ENCODE measurements at regions not wholly inside any gene's neighbourhood (a gene's known extent, or its start where the extent isn't known, plus 50 kb on each side); places are given as distances from the start of the nearest gene placed in this dataset.

- Histone ChIP-seq H3K9ac (ENCODE audit: low read length) (no peak overlapping the region), H3K4me3 (ENCODE audit: low read length) (no peak overlapping the region), H4K20me1 (ENCODE audit: insufficient read depth, low read depth, low read length) (no peaks in the 10 kb centered on the region), H3K79me2 (ENCODE audit: low read length) (no peaks in the 10 kb centered on the region), H3K27me3 (ENCODE audit: low read length) (no peaks in the 10 kb centered on the region), H3K9me2 (replicated peaks; ENCODE audit: insufficient read depth, low read length) (no peaks in the 10 kb centered on the region), H3K36me3 (ENCODE audit: insufficient read depth, low read length) (no peaks in the 10 kb centered on the region), H3K27ac (ENCODE audit: low read length) (no peak overlapping the region), H2AFZ (ENCODE audit: low read length) (no peak overlapping the region), H3K4me2 (ENCODE audit: low read depth, low read length, poor library complexity, severe bottlenecking) (no peak overlapping the region), H3K4me1 (ENCODE audit: low read length) (no peaks in the 10 kb centered on the region), H3K9me3 (ENCODE audit: low read length) (peaks cover 11% of the 10 kb centered on the region; the same call in 1 of the 2 replicates)
- no peak for DNase-seq
Measured at GRCh38 chr12:84712747-84713146, 199.9 kb downstream of the SLC6A15 start.

GRCh38 chr12:84706374-84706773 lies 206.2 kb downstream of the SLC6A15 start:
- no peak for DNase-seq
- H3K27ac ChIP-seq (ENCODE audit: low read length) = no peak overlapping the region
- no peaks in the 10 kb centered on the region for H3K36me3 ChIP-seq (ENCODE audit: insufficient read depth, low read length)
- no peak overlapping the region for H2AFZ ChIP-seq (ENCODE audit: low read length)
- H3K4me1 ChIP-seq (ENCODE audit: low read length) = no peaks in the 10 kb centered on the region
- H3K9me3 ChIP-seq (ENCODE audit: low read length) = peaks cover 18% of the 10 kb centered on the region
- no peaks in the 10 kb centered on the region for H3K27me3 ChIP-seq (ENCODE audit: low read length)
- no peaks in the 10 kb centered on the region for H4K20me1 ChIP-seq (ENCODE audit: insufficient read depth, low read depth, low read length)
- no peak overlapping the region for H3K4me3 ChIP-seq (ENCODE audit: low read length)
- H3K9me2 ChIP-seq (replicated peaks; ENCODE audit: insufficient read depth, low read length) = no peaks in the 10 kb centered on the region
- no peaks in the 10 kb centered on the region for H3K79me2 ChIP-seq (ENCODE audit: low read length)
- no peak overlapping the region for H3K4me2 ChIP-seq (ENCODE audit: low read depth, low read length, poor library complexity, severe bottlenecking)
- H3K9ac ChIP-seq (ENCODE audit: low read length) = no peak overlapping the region

GRCh38 chr12:84704856-84705255 lies 207.7 kb downstream of the SLC6A15 start:
- no peak for DNase-seq
- no peak overlapping the region for H3K9ac ChIP-seq (ENCODE audit: low read length)
- H3K27me3 ChIP-seq (ENCODE audit: low read length) = no peaks in the 10 kb centered on the region

GRCh38 chr12:84702001-84702400 lies 210.6 kb downstream of the SLC6A15 start:
- no peak overlapping the region for H3K9ac ChIP-seq (ENCODE audit: low read length)
- no peaks in the 10 kb centered on the region for H3K9me2 ChIP-seq (replicated peaks; ENCODE audit: insufficient read depth, low read length)
- H3K4me3 ChIP-seq (ENCODE audit: low read length) = no peak overlapping the region
- no peak overlapping the region for H2AFZ ChIP-seq (ENCODE audit: low read length)
- no peak overlapping the region for H3K27ac ChIP-seq (ENCODE audit: low read length)
- H3K36me3 ChIP-seq (ENCODE audit: insufficient read depth, low read length) = no peaks in the 10 kb centered on the region
- no peaks in the 10 kb centered on the region for H4K20me1 ChIP-seq (ENCODE audit: insufficient read depth, low read depth, low read length)
- no peak for DNase-seq
- H3K9me3 ChIP-seq (ENCODE audit: low read length) = peaks cover 12% of the 10 kb centered on the region
- no peak overlapping the region for H3K4me2 ChIP-seq (ENCODE audit: low read depth, low read length, poor library complexity, severe bottlenecking)
- H3K4me1 ChIP-seq (ENCODE audit: low read length) = no peaks in the 10 kb centered on the region
- no peaks in the 10 kb centered on the region for H3K27me3 ChIP-seq (ENCODE audit: low read length)
- no peaks in the 10 kb centered on the region for H3K79me2 ChIP-seq (ENCODE audit: low read length)

More at GRCh38 chr12:84704856-84705255, 207.7 kb downstream of the SLC6A15 start:
- no peak overlapping the region for H3K4me3 ChIP-seq (ENCODE audit: low read length)
- peaks cover 20% of the 10 kb centered on the region for H3K9me3 ChIP-seq (ENCODE audit: low read length)
- no peak overlapping the region for H2AFZ ChIP-seq (ENCODE audit: low read length)
- H3K4me2 ChIP-seq (ENCODE audit: low read depth, low read length, poor library complexity, severe bottlenecking) = no peak overlapping the region
- H3K9me2 ChIP-seq (replicated peaks; ENCODE audit: insufficient read depth, low read length) = no peaks in the 10 kb centered on the region
- no peaks in the 10 kb centered on the region for H4K20me1 ChIP-seq (ENCODE audit: insufficient read depth, low read depth, low read length)
- no peaks in the 10 kb centered on the region for H3K4me1 ChIP-seq (ENCODE audit: low read length)
- H3K36me3 ChIP-seq (ENCODE audit: insufficient read depth, low read length) = no peaks in the 10 kb centered on the region
- H3K79me2 ChIP-seq (ENCODE audit: low read length) = no peaks in the 10 kb centered on the region
- H3K27ac ChIP-seq (ENCODE audit: low read length) = no peak overlapping the region

- H3K9ac ChIP-seq (ENCODE audit: low read length) = no peak overlapping the region
- H3K4me3 ChIP-seq (ENCODE audit: low read length) = no peak overlapping the region
- no peaks in the 10 kb centered on the region for H3K27me3 ChIP-seq (ENCODE audit: low read length)
- no peaks in the 10 kb centered on the region for H3K4me1 ChIP-seq (ENCODE audit: low read length)
- peaks cover 18% of the 10 kb centered on the region for H3K9me3 ChIP-seq (ENCODE audit: low read length)
- no peak overlapping the region for H3K4me2 ChIP-seq (ENCODE audit: low read depth, low read length, poor library complexity, severe bottlenecking)
- no peak overlapping the region for H2AFZ ChIP-seq (ENCODE audit: low read length)
- no peak for DNase-seq
- H3K9me2 ChIP-seq (replicated peaks; ENCODE audit: insufficient read depth, low read length) = no peaks in the 10 kb centered on the region
- H4K20me1 ChIP-seq (ENCODE audit: insufficient read depth, low read depth, low read length) = no peaks in the 10 kb centered on the region
- H3K36me3 ChIP-seq (ENCODE audit: insufficient read depth, low read length) = no peaks in the 10 kb centered on the region
- H3K27ac ChIP-seq (ENCODE audit: low read length) = no peak overlapping the region
- no peaks in the 10 kb centered on the region for H3K79me2 ChIP-seq (ENCODE audit: low read length)
Measured at GRCh38 chr12:84701041-84701440, 211.6 kb downstream of the SLC6A15 start.

- Histone ChIP-seq H3K4me3 (ENCODE audit: low read length) (no peak overlapping the region), H4K20me1 (ENCODE audit: insufficient read depth, low read depth, low read length) (no peaks in the 10 kb centered on the region), H3K79me2 (ENCODE audit: low read length) (no peaks in the 10 kb centered on the region), H3K27ac (ENCODE audit: low read length) (no peak overlapping the region), H3K4me1 (ENCODE audit: low read length) (no peaks in the 10 kb centered on the region), H3K9ac (ENCODE audit: low read length) (no peak overlapping the region), H3K9me3 (ENCODE audit: low read length) (peaks cover 18% of the 10 kb centered on the region), H3K9me2 (replicated peaks; ENCODE audit: insufficient read depth, low read length) (no peaks in the 10 kb centered on the region; the same call in 1 of the 2 replicates), H3K27me3 (ENCODE audit: low read length) (no peaks in the 10 kb centered on the region), H2AFZ (ENCODE audit: low read length) (no peak overlapping the region), H3K36me3 (ENCODE audit: insufficient read depth, low read length) (no peaks in the 10 kb centered on the region), H3K4me2 (ENCODE audit: low read depth, low read length, poor library complexity, severe bottlenecking) (no peak overlapping the region)
- DNase-seq = no peak
Measured at GRCh38 chr12:84698576-84699333, 213.8 kb downstream of the SLC6A15 start.

- Histone ChIP-seq H3K27ac (ENCODE audit: low read length) (no peak overlapping the region), H3K9ac (ENCODE audit: low read length) (no peak overlapping the region)
Measured at GRCh38 chr12:84696908-84697540, 215.6 kb downstream of the SLC6A15 start.

GRCh38 chr12:84696281-84696680 lies 216.3 kb downstream of the SLC6A15 start:
- DNase-seq = no peak

More at GRCh38 chr12:84696908-84697540, 215.6 kb downstream of the SLC6A15 start:
- H2AFZ ChIP-seq (ENCODE audit: low read length) = no peak overlapping the region
- no peaks in the 10 kb centered on the region; the same call in 1 of the 2 replicates for H3K9me2 ChIP-seq (replicated peaks; ENCODE audit: insufficient read depth, low read length)
- no peak for DNase-seq
- H3K79me2 ChIP-seq (ENCODE audit: low read length) = no peaks in the 10 kb centered on the region
- no peaks in the 10 kb centered on the region for H4K20me1 ChIP-seq (ENCODE audit: insufficient read depth, low read depth, low read length)
- peaks cover 16% of the 10 kb centered on the region for H3K9me3 ChIP-seq (ENCODE audit: low read length)
- H3K4me3 ChIP-seq (ENCODE audit: low read length) = no peak overlapping the region
- no peaks in the 10 kb centered on the region for H3K4me1 ChIP-seq (ENCODE audit: low read length)
- no peaks in the 10 kb centered on the region for H3K27me3 ChIP-seq (ENCODE audit: low read length)
- H3K4me2 ChIP-seq (ENCODE audit: low read depth, low read length, poor library complexity, severe bottlenecking) = no peak overlapping the region
- no peaks in the 10 kb centered on the region for H3K36me3 ChIP-seq (ENCODE audit: insufficient read depth, low read length)

More at GRCh38 chr12:84696281-84696680, 216.3 kb downstream of the SLC6A15 start:
- Histone ChIP-seq H3K79me2 (ENCODE audit: low read length) (no peaks in the 10 kb centered on the region), H3K4me3 (ENCODE audit: low read length) (no peak overlapping the region), H3K9me2 (replicated peaks; ENCODE audit: insufficient read depth, low read length) (no peaks in the 10 kb centered on the region; the same call in 1 of the 2 replicates), H3K4me2 (ENCODE audit: low read depth, low read length, poor library complexity, severe bottlenecking) (no peak overlapping the region), H3K4me1 (ENCODE audit: low read length) (no peaks in the 10 kb centered on the region), H3K27me3 (ENCODE audit: low read length) (no peaks in the 10 kb centered on the region), H2AFZ (ENCODE audit: low read length) (no peak overlapping the region), H3K27ac (ENCODE audit: low read length) (no peak overlapping the region), H3K9me3 (ENCODE audit: low read length) (peaks cover 11% of the 10 kb centered on the region; the same call in 1 of the 2 replicates), H4K20me1 (ENCODE audit: insufficient read depth, low read depth, low read length) (no peaks in the 10 kb centered on the region), H3K36me3 (ENCODE audit: insufficient read depth, low read length) (no peaks in the 10 kb centered on the region), H3K9ac (ENCODE audit: low read length) (no peak overlapping the region)
